ENCODE measurements at regions not wholly inside any gene's neighbourhood (a gene's known extent, or its start where the extent isn't known, plus 50 kb on each side); places are given as distances from the start of the nearest gene placed in this dataset.

DNA sequence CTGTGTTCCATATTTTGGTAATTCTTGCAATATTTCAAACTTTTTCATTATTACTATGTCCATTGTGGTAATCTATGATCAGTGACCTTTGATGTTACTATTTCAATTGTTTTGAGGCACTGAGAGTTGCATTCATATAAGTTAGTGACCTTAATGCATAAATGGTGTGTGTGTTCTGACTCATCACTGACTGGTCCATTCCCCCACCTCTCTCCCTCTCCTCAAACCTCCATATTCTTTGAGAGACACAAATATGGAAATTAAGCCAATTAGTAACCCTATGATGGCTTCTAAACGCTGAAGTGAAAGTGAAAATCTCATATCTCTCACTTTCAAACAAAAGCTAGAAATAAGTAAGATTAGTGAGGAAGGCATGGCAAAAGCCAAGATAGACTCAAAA lies 739.6 kb downstream of the CCSER2 start:
- TF ChIP-seq POLR2A (conservative IDR thresholded peaks at IDR 0.05) = no peak
- no peak for TF ChIP-seq HNRNPUL1 (IDR thresholded peaks at IDR 0.05; ENCODE audit: low read length)
- no peak for TF ChIP-seq TEAD4 (IDR thresholded peaks at IDR 0.05; ENCODE audit: low read length)
- TF ChIP-seq TEAD4 (CRISPR knock-in tag; IDR thresholded peaks at IDR 0.05; ENCODE audit: borderline replicate concordance) = no peak
- no peak for TF ChIP-seq RBFOX2 (IDR thresholded peaks at IDR 0.05; ENCODE audit: low read depth, low read length)
- TF ChIP-seq HMG20B (CRISPR knock-in tag; IDR thresholded peaks at IDR 0.05) = no peak
- TF ChIP-seq SRSF9 (IDR thresholded peaks at IDR 0.05; ENCODE audit: borderline replicate concordance, low read depth, low read length) = no peak
- no peak for TF ChIP-seq CREM (IDR thresholded peaks at IDR 0.05; ENCODE audit: low read depth)
- no peak for TF ChIP-seq TAL1 (IDR thresholded peaks at IDR 0.05)
- TF ChIP-seq, protein P1, sequence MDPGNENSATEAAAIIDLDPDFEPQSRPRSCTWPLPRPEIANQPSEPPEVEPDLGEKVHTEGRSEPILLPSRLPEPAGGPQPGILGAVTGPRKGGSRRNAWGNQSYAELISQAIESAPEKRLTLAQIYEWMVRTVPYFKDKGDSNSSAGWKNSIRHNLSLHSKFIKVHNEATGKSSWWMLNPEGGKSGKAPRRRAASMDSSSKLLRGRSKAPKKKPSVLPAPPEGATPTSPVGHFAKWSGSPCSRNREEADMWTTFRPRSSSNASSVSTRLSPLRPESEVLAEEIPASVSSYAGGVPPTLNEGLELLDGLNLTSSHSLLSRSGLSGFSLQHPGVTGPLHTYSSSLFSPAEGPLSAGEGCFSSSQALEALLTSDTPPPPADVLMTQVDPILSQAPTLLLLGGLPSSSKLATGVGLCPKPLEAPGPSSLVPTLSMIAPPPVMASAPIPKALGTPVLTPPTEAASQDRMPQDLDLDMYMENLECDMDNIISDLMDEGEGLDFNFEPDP (CRISPR knock-in tag; IDR thresholded peaks at IDR 0.05) = no peak
- TF ChIP-seq ZNF143 (CRISPR knock-in tag; IDR thresholded peaks at IDR 0.05) = no peak
- TF ChIP-seq, protein P2, sequence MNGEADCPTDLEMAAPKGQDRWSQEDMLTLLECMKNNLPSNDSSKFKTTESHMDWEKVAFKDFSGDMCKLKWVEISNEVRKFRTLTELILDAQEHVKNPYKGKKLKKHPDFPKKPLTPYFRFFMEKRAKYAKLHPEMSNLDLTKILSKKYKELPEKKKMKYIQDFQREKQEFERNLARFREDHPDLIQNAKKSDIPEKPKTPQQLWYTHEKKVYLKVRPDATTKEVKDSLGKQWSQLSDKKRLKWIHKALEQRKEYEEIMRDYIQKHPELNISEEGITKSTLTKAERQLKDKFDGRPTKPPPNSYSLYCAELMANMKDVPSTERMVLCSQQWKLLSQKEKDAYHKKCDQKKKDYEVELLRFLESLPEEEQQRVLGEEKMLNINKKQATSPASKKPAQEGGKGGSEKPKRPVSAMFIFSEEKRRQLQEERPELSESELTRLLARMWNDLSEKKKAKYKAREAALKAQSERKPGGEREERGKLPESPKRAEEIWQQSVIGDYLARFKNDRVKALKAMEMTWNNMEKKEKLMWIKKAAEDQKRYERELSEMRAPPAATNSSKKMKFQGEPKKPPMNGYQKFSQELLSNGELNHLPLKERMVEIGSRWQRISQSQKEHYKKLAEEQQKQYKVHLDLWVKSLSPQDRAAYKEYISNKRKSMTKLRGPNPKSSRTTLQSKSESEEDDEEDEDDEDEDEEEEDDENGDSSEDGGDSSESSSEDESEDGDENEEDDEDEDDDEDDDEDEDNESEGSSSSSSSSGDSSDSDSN (IDR thresholded peaks at IDR 0.05; ENCODE audit: borderline replicate concordance in 1 of 2, low read depth in 2 of 2, low read length in 2 of 2) = no peak
- TF ChIP-seq, protein P3, sequence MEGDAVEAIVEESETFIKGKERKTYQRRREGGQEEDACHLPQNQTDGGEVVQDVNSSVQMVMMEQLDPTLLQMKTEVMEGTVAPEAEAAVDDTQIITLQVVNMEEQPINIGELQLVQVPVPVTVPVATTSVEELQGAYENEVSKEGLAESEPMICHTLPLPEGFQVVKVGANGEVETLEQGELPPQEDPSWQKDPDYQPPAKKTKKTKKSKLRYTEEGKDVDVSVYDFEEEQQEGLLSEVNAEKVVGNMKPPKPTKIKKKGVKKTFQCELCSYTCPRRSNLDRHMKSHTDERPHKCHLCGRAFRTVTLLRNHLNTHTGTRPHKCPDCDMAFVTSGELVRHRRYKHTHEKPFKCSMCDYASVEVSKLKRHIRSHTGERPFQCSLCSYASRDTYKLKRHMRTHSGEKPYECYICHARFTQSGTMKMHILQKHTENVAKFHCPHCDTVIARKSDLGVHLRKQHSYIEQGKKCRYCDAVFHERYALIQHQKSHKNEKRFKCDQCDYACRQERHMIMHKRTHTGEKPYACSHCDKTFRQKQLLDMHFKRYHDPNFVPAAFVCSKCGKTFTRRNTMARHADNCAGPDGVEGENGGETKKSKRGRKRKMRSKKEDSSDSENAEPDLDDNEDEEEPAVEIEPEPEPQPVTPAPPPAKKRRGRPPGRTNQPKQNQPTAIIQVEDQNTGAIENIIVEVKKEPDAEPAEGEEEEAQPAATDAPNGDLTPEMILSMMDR (IDR thresholded peaks at IDR 0.05 in 2 of 3, conservative IDR thresholded peaks at IDR 0.05 in 1 of 3; ENCODE audit: insufficient read depth in 2 of 3, low read depth in 1 of 3, low read length in 3 of 3) = no peak
- TF ChIP-seq ZNF644 (tag; IDR thresholded peaks at IDR 0.05; ENCODE audit: low read depth) = no peak

Measured in K562 (cell line).